Stimulated activated effector memory CD8-positive, alpha-beta T cell treated with anti-CD3 and anti-CD28 coated beads, Interleukin-12 subunit alpha, Interleukin-12 subunit beta, amount 100 ng/mL, for 72 hours (primary cell): ENCODE measurements at regions not wholly inside any gene's neighbourhood (a gene's known extent, or its start where the extent isn't known, plus 50 kb on each side); places are given as distances from the start of the nearest gene placed in this dataset.

Experiments
- ATAC-seq: fragments of 150-1000 bp; cut with Tn5 transposase; 2 replicates; pipeline ENCODE4 v1.10.0; 2021
- DNase-seq, 2 donors: peaks; one replicate each; pipeline ENCODE4 v3.0.0; 2021 to 2022; ENCODE audit warnings: low spot score in 2 of 2
- H3K27ac Mint-ChIP-seq: one replicate; pipeline ENCODE4 v1.8.0; 2022; ENCODE audit warnings: mild to moderate bottlenecking, mixed read lengths
- H3K36me3 Mint-ChIP-seq: one replicate; pipeline ENCODE4 v1.8.0; 2022; ENCODE audit warnings: mild to moderate bottlenecking, mixed read lengths
- H3K4me1 Mint-ChIP-seq: one replicate; pipeline ENCODE4 v1.8.0; 2022; ENCODE audit warnings: mixed read lengths
- H3K4me3 Mint-ChIP-seq: one replicate; pipeline ENCODE4 v1.8.0; 2022; ENCODE audit warnings: mild to moderate bottlenecking, mixed read lengths
- H3K9me3 Mint-ChIP-seq: one replicate; pipeline ENCODE4 v1.8.0; 2022; ENCODE audit warnings: mixed read lengths

DNA sequence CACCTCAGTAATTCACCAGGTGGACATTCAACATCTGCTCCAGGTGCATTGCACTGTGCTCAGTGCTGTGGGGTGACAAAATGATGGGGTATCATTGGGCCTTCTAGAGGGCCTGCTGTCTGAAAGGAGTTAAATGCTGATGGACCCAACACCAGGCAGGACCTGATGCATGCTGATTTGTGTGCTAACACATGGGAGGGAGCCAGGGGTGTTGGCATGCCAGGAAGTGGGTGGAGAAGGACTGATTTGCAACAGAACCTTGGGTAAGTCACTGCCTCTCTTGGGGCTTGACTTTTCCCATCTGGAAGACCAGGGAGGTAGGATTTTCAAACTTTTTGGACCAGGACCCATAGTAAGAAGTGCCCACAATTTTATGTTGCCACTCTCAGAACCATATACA is 57.9 kb upstream of the CXCR4 start:
- Mint-ChIP-seq H3K9me3 (peaks cover 2% of the 10 kb centered on the region), H3K36me3 (no peaks in the 10 kb centered on the region), H3K27ac (no peak overlapping the region), H3K4me1 (peaks cover 20% of the 10 kb centered on the region), H3K4me3 (no peak overlapping the region)
- no peak for DNase-seq
- ATAC-seq = no peak

DNA sequence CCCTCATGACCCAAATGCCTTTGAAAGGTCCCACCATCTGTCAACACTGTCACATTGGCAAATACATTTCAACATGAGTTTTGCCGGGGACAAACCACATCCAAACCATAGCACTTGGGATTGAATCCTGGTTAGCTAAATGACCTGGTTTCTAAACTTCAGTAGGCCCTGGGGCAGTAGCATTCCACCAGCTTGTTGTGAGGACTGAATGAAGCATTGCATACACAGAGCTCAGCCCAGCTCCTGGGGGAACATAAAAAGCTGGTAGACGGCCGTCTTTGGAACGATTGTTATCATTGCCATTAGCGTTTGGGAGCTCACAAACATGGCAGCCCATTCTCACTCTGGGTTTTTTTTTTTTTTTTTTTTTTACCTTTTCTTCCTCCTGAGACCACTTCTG is 57.5 kb upstream of the CXCR4 start:
- Mint-ChIP-seq H3K9me3 (peaks cover 2% of the 10 kb centered on the region), H3K36me3 (no peaks in the 10 kb centered on the region), H3K27ac (no peak overlapping the region), H3K4me3 (no peak overlapping the region), H3K4me1 (peaks cover 20% of the 10 kb centered on the region)
- no peak for ATAC-seq
- DNase-seq = no peak

DNA sequence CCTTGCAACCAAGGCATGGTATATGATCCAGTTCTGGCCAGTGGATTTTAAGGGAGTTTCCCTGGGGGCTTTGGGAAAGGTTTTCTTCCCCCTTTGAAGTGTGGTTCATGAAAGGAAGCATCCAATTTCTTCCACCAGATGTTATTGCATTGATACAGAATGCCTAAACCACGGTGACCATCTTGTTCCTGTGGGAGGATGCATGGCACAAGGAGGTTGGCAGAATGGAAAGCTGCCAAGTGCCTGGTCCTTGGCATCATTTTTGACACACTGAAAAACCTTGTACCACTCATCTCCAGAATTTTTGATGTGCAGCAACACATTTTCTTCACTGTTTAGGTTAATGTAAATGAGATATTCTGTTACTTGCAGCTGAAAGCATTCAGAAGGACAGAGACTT is 55.2 kb upstream of the CXCR4 start:
- no peak overlapping the region for H3K4me3 Mint-ChIP-seq
- H3K27ac Mint-ChIP-seq = no peak overlapping the region
- no peak for ATAC-seq
- H3K36me3 Mint-ChIP-seq = no peaks in the 10 kb centered on the region
- peaks cover 2% of the 10 kb centered on the region for H3K9me3 Mint-ChIP-seq
- H3K4me1 Mint-ChIP-seq = peaks cover 14% of the 10 kb centered on the region
- no peak for DNase-seq

DNA sequence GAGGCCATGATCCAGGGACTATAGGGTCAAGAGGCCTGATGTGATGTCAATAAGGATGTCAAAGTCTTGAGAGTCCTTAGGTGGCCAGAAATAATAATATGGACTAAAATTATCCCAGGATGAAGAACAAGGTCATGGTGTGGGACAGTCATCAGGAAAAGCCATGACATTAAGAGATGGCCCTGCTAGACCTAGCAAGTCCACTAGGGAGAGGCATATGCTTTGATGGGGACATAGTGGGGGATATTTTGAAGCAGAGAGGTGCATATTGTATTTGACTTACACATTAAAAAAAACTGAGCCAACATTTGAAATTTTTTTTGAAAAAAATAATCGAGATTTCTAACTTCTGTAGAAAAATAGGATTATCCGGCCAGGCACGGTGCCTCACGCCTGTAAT is 53.3 kb upstream of the CXCR4 start:
- H3K4me3 Mint-ChIP-seq = no peak overlapping the region
- peaks cover 2% of the 10 kb centered on the region for H3K9me3 Mint-ChIP-seq
- no peaks in the 10 kb centered on the region for H3K36me3 Mint-ChIP-seq
- H3K4me1 Mint-ChIP-seq = peaks cover 22% of the 10 kb centered on the region
- no peak overlapping the region for H3K27ac Mint-ChIP-seq
- DNase-seq = no peak
- no peak for ATAC-seq

DNA sequence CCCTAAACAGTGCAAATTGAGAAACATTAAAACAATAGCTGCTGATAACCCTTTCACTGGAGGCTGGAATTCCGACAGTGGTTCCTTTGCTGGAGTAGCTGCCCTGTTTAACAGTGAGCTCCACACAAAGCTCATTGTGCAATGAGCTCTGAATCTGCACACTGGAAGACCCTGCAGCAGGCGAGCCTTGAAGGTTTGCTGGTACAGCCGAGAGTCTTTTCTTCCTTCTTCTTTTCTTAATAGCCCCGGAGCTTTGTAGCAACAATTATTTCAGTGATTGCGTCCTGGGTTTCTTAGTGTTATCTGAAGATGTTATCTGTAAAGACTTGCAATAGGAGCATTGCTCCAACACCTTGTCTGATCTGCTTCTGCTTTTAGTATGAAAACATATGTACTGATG is 50.8 kb upstream of the CXCR4 start:
- Mint-ChIP-seq H3K4me3 (no peak overlapping the region), H3K9me3 (peaks cover 2% of the 10 kb centered on the region), H3K27ac (no peak overlapping the region), H3K36me3 (no peaks in the 10 kb centered on the region), H3K4me1 (peaks cover 16% of the 10 kb centered on the region)
- DNase-seq = no peak
- no peak for ATAC-seq

DNA sequence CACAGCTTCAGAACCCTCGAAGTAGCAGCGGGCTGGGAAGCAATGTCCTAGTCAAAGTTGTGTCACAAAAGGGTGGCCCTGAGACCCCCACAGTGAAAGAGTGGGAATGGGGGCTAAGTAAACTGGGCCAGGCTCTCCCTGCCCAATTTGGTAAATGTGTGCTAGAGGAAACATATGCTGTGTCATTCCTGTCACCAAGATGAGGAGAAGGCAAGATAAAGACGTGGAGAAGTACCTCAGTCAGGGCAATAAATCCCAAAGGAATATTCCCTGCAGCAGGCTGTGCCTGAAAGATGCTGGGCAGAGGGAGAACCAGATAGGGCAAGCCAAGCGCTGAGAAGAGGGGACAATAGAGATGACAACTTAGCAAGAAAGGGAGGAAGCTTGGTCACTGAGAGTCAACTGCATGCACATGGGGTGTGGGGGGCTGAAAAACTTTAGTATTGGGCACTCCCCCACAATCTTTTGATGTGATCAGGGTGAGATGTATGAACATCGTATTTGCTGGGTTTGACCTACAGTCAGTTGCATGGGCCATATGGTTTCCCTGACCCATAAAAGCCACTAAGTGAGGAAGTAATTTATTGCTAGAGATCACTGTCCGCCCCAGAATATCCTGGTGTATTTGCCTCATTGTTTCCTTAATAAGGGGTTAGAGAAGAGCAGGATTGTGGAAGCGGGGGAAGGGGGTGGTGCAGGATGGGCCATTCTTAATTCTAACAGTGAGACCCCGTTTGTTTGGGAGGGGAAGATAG is 49.9 kb upstream of the CXCR4 start:
- H3K4me3 Mint-ChIP-seq = no peak overlapping the region
- no peak for ATAC-seq
- DNase-seq = no peak
- H3K9me3 Mint-ChIP-seq = peaks cover 2% of the 10 kb centered on the region
- H3K4me1 Mint-ChIP-seq = peaks cover 19% of the 10 kb centered on the region
- H3K27ac Mint-ChIP-seq = peak overlapping the region; percentile 7
- no peaks in the 10 kb centered on the region for H3K36me3 Mint-ChIP-seq
